ENCODE measurements at regions not wholly inside any gene's neighbourhood (a gene's known extent, or its start where the extent isn't known, plus 50 kb on each side); places are given as distances from the start of the nearest gene placed in this dataset.

- TF ChIP-seq CTCF (conservative IDR thresholded peaks at IDR 0.05; ENCODE audit: low read length) (no peak), EZH2phosphoT487 (IDR thresholded peaks at IDR 0.05; ENCODE audit: borderline replicate concordance) (no peak)
Observed at GRCh38 chr21:24210130-24210529, 1397.2 kb downstream of the MRPL39 start.

Data from Loucy (cell line).